ENCODE measurements at regions not wholly inside any gene's neighbourhood (a gene's known extent, or its start where the extent isn't known, plus 50 kb on each side); places are given as distances from the start of the nearest gene placed in this dataset.

- intact Hi-C loops (cut with DNase I), result no loop called here
- H3K27me3 ChIP-seq (ENCODE audit: low read depth), result no peaks in the 10 kb centered on the region
- no peak for TF ChIP-seq CTCF (IDR thresholded peaks at IDR 0.05)
- H3K9me3 ChIP-seq, result no peaks in the 10 kb centered on the region
- DNase-seq (no peak), ATAC-seq (no peak)
- H3K4me1 ChIP-seq, result peaks cover 5% of the 10 kb centered on the region
- no peaks in the 10 kb centered on the region for H3K36me3 ChIP-seq
- H3K4me3 ChIP-seq, result no peak overlapping the region
- H3K27ac ChIP-seq, result no peak overlapping the region
Observed at GRCh38 chr10:85152496-85152895, 824.1 kb downstream of the CCSER2 start.

GRCh38 chr10:85152911-85153310 lies 824.5 kb downstream of the CCSER2 start:
- Histone ChIP-seq H3K9me3 (no peaks in the 10 kb centered on the region), H3K36me3 (no peaks in the 10 kb centered on the region), H3K27me3 (ENCODE audit: low read depth) (no peaks in the 10 kb centered on the region), H3K4me3 (no peak overlapping the region), H3K27ac (no peak overlapping the region), H3K4me1 (peaks cover under 1% of the 10 kb centered on the region)
- no peak for DNase-seq
- ATAC-seq, result no peak
- no peak for TF ChIP-seq CTCF (IDR thresholded peaks at IDR 0.05)
- intact Hi-C loops (cut with DNase I), result no loop called here

GRCh38 chr10:85157206-85157605 lies 828.8 kb downstream of the CCSER2 start:
- TF ChIP-seq CTCF (IDR thresholded peaks at IDR 0.05), result no peak
- intact Hi-C loops (cut with DNase I), result no loop called here
- ATAC-seq, result no peak
- Histone ChIP-seq H3K4me3 (no peak overlapping the region), H3K27ac (no peak overlapping the region), H3K36me3 (no peaks in the 10 kb centered on the region), H3K4me1 (no peaks in the 10 kb centered on the region), H3K27me3 (ENCODE audit: low read depth) (no peaks in the 10 kb centered on the region), H3K9me3 (no peaks in the 10 kb centered on the region)
- no peak for DNase-seq

- no peak for ATAC-seq
- TF ChIP-seq CTCF (IDR thresholded peaks at IDR 0.05), result no peak
- no peaks in the 10 kb centered on the region for H3K4me1 ChIP-seq
Observed at GRCh38 chr10:85168243-85168642, 839.9 kb downstream of the CCSER2 start.

GRCh38 chr10:85170026-85170425 lies 841.6 kb downstream of the CCSER2 start:
- H3K36me3 ChIP-seq, result no peaks in the 10 kb centered on the region
- no peaks in the 10 kb centered on the region for H3K9me3 ChIP-seq
- ATAC-seq, result peak; percentile 41 to 79
- H3K4me1 ChIP-seq, result no peaks in the 10 kb centered on the region
- H3K27ac ChIP-seq, result no peak overlapping the region
- no peak for TF ChIP-seq CTCF (IDR thresholded peaks at IDR 0.05)
- intact Hi-C loops (cut with DNase I), result no loop called here
- no peaks in the 10 kb centered on the region for H3K27me3 ChIP-seq (ENCODE audit: low read depth)
- H3K4me3 ChIP-seq, result no peak overlapping the region
- DNase-seq, result no peak

More at GRCh38 chr10:85168243-85168642, 839.9 kb downstream of the CCSER2 start:
- no peaks in the 10 kb centered on the region for H3K36me3 ChIP-seq
- H3K4me3 ChIP-seq, result no peak overlapping the region
- H3K27ac ChIP-seq, result no peak overlapping the region
- DNase-seq, result no peak
- intact Hi-C loops (cut with DNase I), result no loop called here
- no peaks in the 10 kb centered on the region for H3K9me3 ChIP-seq
- H3K27me3 ChIP-seq (ENCODE audit: low read depth), result no peaks in the 10 kb centered on the region

GRCh38 chr10:85175635-85176034 lies 847.2 kb downstream of the CCSER2 start:
- Histone ChIP-seq H3K27me3 (ENCODE audit: low read depth) (no peaks in the 10 kb centered on the region), H3K27ac (no peak overlapping the region), H3K9me3 (no peaks in the 10 kb centered on the region), H3K36me3 (no peaks in the 10 kb centered on the region), H3K4me3 (no peak overlapping the region), H3K4me1 (no peaks in the 10 kb centered on the region)
- intact Hi-C loops (cut with DNase I), result no loop called here
- ATAC-seq (no peak), DNase-seq (no peak)
- no peak for TF ChIP-seq CTCF (IDR thresholded peaks at IDR 0.05)

Measured in lower lobe of right lung (tissue), 2 donors.